A549 (cell line): ENCODE measurements at regions not wholly inside any gene's neighbourhood (a gene's known extent, or its start where the extent isn't known, plus 50 kb on each side); places are given as distances from the start of the nearest gene placed in this dataset.

Experiments
- CTCF ChIP-seq: fragments of >200 bp; sonication (Bioruptor Twin); formaldehyde crosslinking; IDR thresholded peaks from 3 replicates; pipeline ENCODE4 v1.5.1; 2016
- POLR2A ChIP-seq: IDR thresholded peaks from 2 replicates; pipeline ENCODE4 v1.6.1; 2012; ENCODE audit warnings: mild to moderate bottlenecking, low read length
- RCOR1 ChIP-seq: fragments of 150-350 bp; IDR thresholded peaks from 2 replicates; pipeline ENCODE4 v1.6.1; 2014; ENCODE audit warnings: antibody characterized with exemption, low read length, low read depth

GRCh38 chr11:28471537-28471936 is 363.3 kb downstream of the METTL15 start:
- TF ChIP-seq CTCF (no peak), RCOR1 (no peak), POLR2A (no peak)
